Activated T-cell treated with anti-CD3 and anti-CD28 coated beads, Interleukin-2, amount 50 U/mL, for 4 hours (primary cell): ENCODE measurements at regions not wholly inside any gene's neighbourhood (a gene's known extent, or its start where the extent isn't known, plus 50 kb on each side); places are given as distances from the start of the nearest gene placed in this dataset.

Experiments
- ATAC-seq, 2 donors: fragments of 200-7000 bp; cut with Tn5 transposase; one replicate each; pipeline ENCODE4 v1.10.0; 2021
- DNase-seq: peaks from one replicate; pipeline ENCODE4 v3.0.0-alpha.2; 2020
- H3K27me3 Mint-ChIP-seq: one replicate; pipeline ENCODE4 v1.8.0; 2021; ENCODE audit warnings: low read depth, mixed read lengths
- H3K36me3 Mint-ChIP-seq: one replicate; pipeline ENCODE4 v1.8.0; 2022; ENCODE audit warnings: mixed read lengths; ENCODE audit not compliant: insufficient read depth
- H3K4me1 Mint-ChIP-seq: one replicate; pipeline ENCODE4 v1.8.0; 2021; ENCODE audit warnings: low read depth, mixed read lengths
- H3K4me3 Mint-ChIP-seq: one replicate; pipeline ENCODE4 v1.8.0; 2021; ENCODE audit warnings: mild to moderate bottlenecking, moderate library complexity, mixed read lengths
- H3K9me3 Mint-ChIP-seq: one replicate; pipeline ENCODE4 v1.8.0; 2021; ENCODE audit warnings: mixed read lengths

DNA sequence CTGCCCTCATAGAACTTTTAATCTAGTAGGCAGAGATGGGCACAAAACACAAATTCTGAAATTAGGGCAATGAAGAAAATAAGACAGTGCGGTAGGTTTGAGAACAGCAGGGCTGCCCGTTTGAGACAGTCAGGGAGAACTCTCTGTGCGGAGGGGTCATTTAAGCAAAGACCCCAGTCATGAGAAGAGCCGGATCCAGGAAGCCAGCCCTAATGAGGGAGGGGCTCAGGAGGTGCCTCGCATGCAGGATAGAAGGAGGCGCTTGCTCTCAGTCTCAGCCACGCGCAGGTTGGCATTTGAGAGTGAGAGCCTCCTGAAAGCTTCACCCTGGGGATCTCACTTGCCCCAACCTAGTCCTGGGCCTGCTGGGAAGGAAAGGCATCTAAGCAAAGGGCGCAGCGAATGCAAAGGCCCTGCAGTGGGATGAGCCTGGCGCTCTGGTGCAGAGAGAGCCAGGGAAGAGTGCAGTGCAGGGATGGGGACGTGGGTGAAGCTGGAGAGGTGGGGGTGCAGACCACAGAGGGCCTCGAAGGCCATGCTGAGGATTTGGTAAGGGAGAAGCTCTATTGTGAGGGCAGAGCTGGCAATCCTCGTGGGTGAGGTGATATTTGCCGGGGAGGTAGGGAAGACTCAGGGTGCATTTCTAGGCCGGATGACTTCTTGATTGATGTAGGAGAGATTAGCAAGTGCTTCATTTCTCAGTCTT lies 130.0 kb upstream of the PTPN1 start:
- H3K27me3 Mint-ChIP-seq, result peaks cover 3% of the 10 kb centered on the region
- ATAC-seq (no peak), DNase-seq (no peak)
- no peak overlapping the region for H3K4me3 Mint-ChIP-seq
- H3K9me3 Mint-ChIP-seq, result no peaks in the 10 kb centered on the region
- peaks cover 43% of the 10 kb centered on the region for H3K4me1 Mint-ChIP-seq
- no peaks in the 10 kb centered on the region for H3K36me3 Mint-ChIP-seq

- H3K9me3 Mint-ChIP-seq, result no peaks in the 10 kb centered on the region
- H3K27me3 Mint-ChIP-seq, result peaks cover 3% of the 10 kb centered on the region
- no peaks in the 10 kb centered on the region for H3K36me3 Mint-ChIP-seq
- H3K4me3 Mint-ChIP-seq, result no peak overlapping the region
- peaks cover 48% of the 10 kb centered on the region for H3K4me1 Mint-ChIP-seq
- ATAC-seq, result no peak
- DNase-seq, result no peak
Measured at GRCh38 chr20:50380697-50381040, 129.5 kb upstream of the PTPN1 start.

DNA sequence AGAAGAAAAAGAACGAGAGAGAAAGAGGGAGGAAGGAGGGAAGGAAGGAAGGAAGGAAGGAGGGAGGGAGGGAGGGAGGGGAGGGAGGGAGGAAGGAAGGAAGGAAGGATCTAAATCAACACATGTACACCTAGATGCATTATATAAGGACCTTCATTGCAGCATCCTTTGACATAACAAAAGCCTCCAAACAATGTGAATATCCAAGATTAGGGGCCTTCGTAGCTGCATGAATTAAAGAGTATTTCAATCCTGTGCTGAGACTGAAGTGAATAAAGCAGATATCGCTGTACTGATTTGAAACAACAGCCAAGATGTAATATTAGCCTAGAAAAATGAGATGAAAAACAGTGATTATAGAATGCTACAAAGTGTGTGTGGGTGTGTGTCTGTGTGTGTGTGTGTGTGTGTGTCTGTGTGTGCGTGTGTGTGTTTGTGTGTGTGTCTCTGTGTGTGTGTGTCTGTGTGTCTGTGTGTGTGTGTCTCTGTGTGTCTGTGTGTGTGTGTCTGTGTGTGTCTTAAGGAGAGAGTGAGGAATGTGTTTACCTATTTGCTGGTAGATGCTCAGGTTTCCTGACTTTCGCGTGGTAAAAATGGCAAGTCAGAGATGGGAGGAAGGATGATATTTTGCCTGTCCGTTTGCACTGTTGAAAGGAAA lies 129.0 kb upstream of the PTPN1 start:
- no peak for DNase-seq
- Mint-ChIP-seq H3K9me3 (no peaks in the 10 kb centered on the region), H3K4me3 (no peak overlapping the region), H3K4me1 (peaks cover 54% of the 10 kb centered on the region), H3K27me3 (peaks cover 3% of the 10 kb centered on the region), H3K36me3 (no peaks in the 10 kb centered on the region)
- ATAC-seq, result no peak

- ATAC-seq, result peak in 1 of 2 donors; percentile 44
- Mint-ChIP-seq H3K36me3 (no peaks in the 10 kb centered on the region), H3K9me3 (no peaks in the 10 kb centered on the region), H3K4me1 (peaks cover 59% of the 10 kb centered on the region), H3K27me3 (peaks cover 3% of the 10 kb centered on the region), H3K4me3 (peak overlapping the region; percentile 60)
- no peak for DNase-seq
Measured at GRCh38 chr20:50381771-50382593, 128.2 kb upstream of the PTPN1 start.

GRCh38 chr20:50385733-50386640 lies 124.2 kb upstream of the PTPN1 start:
- ATAC-seq (peak; percentile 59 to 81), DNase-seq (no peak)
- Mint-ChIP-seq H3K9me3 (no peaks in the 10 kb centered on the region), H3K4me1 (peaks cover 60% of the 10 kb centered on the region), H3K36me3 (no peaks in the 10 kb centered on the region), H3K4me3 (peak overlapping the region; percentile 68), H3K27me3 (no peaks in the 10 kb centered on the region)

- H3K9me3 Mint-ChIP-seq, result no peaks in the 10 kb centered on the region
- ATAC-seq, result no peak
- peak overlapping the region; percentile 68 for H3K4me3 Mint-ChIP-seq
- H3K36me3 Mint-ChIP-seq, result no peaks in the 10 kb centered on the region
- no peaks in the 10 kb centered on the region for H3K27me3 Mint-ChIP-seq
- no peak for DNase-seq
- peaks cover 54% of the 10 kb centered on the region for H3K4me1 Mint-ChIP-seq
Measured at GRCh38 chr20:50386641-50386960, 123.6 kb upstream of the PTPN1 start.

- Mint-ChIP-seq H3K4me1 (peaks cover 51% of the 10 kb centered on the region), H3K4me3 (no peak overlapping the region), H3K27me3 (no peaks in the 10 kb centered on the region), H3K36me3 (no peaks in the 10 kb centered on the region), H3K9me3 (no peaks in the 10 kb centered on the region)
- DNase-seq (no peak), ATAC-seq (no peak)
Measured at GRCh38 chr20:50387218-50387995, 122.8 kb upstream of the PTPN1 start.

DNA sequence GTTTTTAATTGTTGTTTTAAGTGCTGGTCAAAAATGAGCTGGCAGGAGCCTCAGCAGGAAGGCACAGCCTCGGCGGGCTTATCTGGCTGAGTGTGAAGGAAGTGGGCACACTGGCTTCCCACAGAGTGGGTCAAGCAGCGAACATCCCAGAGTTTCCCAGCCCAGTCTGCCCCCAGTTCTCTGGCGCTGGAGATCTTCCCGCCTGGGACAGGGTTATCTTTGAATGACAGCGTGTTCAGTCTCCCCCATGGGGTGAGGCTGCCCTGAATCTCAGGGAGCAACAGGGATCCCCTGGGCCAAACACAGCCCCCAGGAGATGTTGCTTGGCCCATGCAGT lies 122.2 kb upstream of the PTPN1 start:
- Mint-ChIP-seq H3K27me3 (no peaks in the 10 kb centered on the region), H3K36me3 (no peaks in the 10 kb centered on the region), H3K9me3 (no peaks in the 10 kb centered on the region), H3K4me1 (peaks cover 46% of the 10 kb centered on the region), H3K4me3 (no peak overlapping the region)
- DNase-seq (no peak), ATAC-seq (no peak)

DNA sequence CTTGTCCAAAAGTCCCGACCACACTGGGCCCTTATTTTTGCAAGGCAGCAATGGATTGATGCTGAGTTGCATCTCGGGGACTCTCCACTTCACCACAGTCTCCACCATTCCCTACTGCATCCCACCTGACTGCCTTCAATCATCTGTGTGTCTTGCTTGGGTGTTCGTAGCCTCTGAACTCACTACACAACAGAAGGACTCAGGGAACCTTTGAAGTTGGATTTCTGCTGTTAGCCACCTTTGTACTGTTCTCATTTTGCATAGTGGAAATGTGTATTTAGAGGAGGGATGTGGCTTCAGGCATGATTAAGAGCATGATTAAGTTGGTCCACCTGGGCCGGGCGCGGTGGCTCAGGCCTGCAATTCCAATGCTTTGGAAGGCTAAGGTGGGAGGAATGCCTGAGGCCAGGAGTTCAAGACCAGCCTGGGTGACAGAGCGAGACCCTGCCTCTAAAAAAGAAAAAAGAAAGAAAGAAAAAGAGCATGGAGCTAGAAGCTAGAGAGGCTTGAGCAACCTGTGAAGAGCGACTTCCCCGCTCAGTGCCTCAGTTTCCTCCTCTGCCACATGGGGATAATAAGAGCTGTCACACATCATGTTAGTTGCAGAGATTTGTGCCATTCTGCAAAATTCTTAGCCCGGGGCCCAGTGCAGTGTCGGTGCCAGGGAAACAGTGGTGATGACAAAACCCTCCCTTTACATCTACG lies 121.3 kb upstream of the PTPN1 start:
- ATAC-seq (no peak), DNase-seq (no peak)
- peaks cover 39% of the 10 kb centered on the region for H3K4me1 Mint-ChIP-seq
- no peaks in the 10 kb centered on the region for H3K9me3 Mint-ChIP-seq
- no peak overlapping the region for H3K4me3 Mint-ChIP-seq
- no peaks in the 10 kb centered on the region for H3K36me3 Mint-ChIP-seq
- no peaks in the 10 kb centered on the region for H3K27me3 Mint-ChIP-seq

GRCh38 chr20:50389438-50389807 lies 120.8 kb upstream of the PTPN1 start:
- DNase-seq (no peak), ATAC-seq (no peak)
- no peaks in the 10 kb centered on the region for H3K27me3 Mint-ChIP-seq
- no peak overlapping the region for H3K4me3 Mint-ChIP-seq
- peaks cover 39% of the 10 kb centered on the region for H3K4me1 Mint-ChIP-seq
- no peaks in the 10 kb centered on the region for H3K9me3 Mint-ChIP-seq
- no peaks in the 10 kb centered on the region for H3K36me3 Mint-ChIP-seq

- H3K9me3 Mint-ChIP-seq, result no peaks in the 10 kb centered on the region
- H3K27me3 Mint-ChIP-seq, result peaks cover 2% of the 10 kb centered on the region
- H3K36me3 Mint-ChIP-seq, result no peaks in the 10 kb centered on the region
- no peak for DNase-seq
- H3K4me3 Mint-ChIP-seq, result no peak overlapping the region
- peaks cover 33% of the 10 kb centered on the region for H3K4me1 Mint-ChIP-seq
- no peak for ATAC-seq
Measured at GRCh38 chr20:50389808-50390684, 120.1 kb upstream of the PTPN1 start.

DNA sequence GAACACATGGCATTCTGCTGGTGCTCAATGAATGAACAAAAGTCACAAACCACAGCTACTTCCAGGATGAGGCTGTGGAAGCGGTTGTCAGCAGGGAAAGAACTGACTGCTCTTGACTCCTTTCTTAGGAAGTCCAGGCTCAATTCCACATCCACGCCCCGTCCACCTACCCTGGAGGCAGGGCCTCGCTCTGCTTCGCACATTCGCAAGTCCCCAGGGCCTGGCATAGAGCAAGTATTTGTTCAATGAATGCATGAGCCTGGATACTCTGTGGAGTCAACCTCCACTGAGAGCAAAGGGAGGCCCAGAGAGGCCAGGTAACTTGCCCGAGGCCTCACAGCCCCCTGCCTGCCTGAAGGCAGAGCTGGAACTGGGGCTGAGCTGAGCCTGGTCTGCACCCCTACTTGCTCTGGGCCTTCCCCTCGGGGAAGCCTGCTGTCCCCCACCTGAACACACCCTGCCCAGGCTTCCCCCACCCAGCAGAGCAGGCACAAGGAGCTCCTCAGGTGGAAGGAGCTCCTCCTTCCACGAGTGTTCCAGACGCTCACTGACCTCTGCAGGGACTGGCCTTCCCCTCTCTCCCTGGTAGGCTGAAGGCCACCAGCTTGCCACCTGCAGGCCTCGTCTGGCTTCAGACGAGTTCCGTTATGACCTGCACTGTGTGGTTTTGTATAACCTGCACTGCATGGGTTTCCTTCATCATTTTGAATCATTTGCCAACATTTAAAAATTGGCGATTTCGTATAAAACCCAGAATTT lies 119.3 kb upstream of the PTPN1 start:
- H3K9me3 Mint-ChIP-seq, result no peaks in the 10 kb centered on the region
- DNase-seq (no peak), ATAC-seq (no peak)
- peaks cover 2% of the 10 kb centered on the region for H3K27me3 Mint-ChIP-seq
- H3K4me1 Mint-ChIP-seq, result peaks cover 24% of the 10 kb centered on the region
- no peak overlapping the region for H3K4me3 Mint-ChIP-seq
- H3K36me3 Mint-ChIP-seq, result no peaks in the 10 kb centered on the region
